CD8-positive, alpha-beta memory T cell (primary cell): ENCODE measurements at regions not wholly inside any gene's neighbourhood (a gene's known extent, or its start where the extent isn't known, plus 50 kb on each side); places are given as distances from the start of the nearest gene placed in this dataset.

Source experiments
- CTCF ChIA-PET: fragments of 350-600 bp; sonication (Branson Sonifier 250); formaldehyde crosslinking; loops from one replicate; lab custom pipeline; 2021; ENCODE audit warnings: antibody characterized with exemption; lab: Charles Lee
- POLR2A ChIA-PET: fragments of 350-600 bp; sonication (Branson Sonifier 250); formaldehyde crosslinking; loops from one replicate; lab custom pipeline; 2021; ENCODE audit warnings: antibody characterized with exemption; lab: Charles Lee
- DNase-seq, 5 donors: peaks; one replicate each; pipeline versions ENCODE4 v3.0.0 to v3.0.0-alpha.2; 2020 to 2022; ENCODE audit warnings: mixed read lengths in 1 of 5
- H3K27ac ChIP-seq: one replicate; pipeline ENCODE4 v1.7.0; 2013; ENCODE audit warnings: low read depth, mild to moderate bottlenecking, low read length, moderate library complexity
- H3K27me3 ChIP-seq: 2 replicates; pipeline ENCODE4 v1.7.0; 2013; ENCODE audit warnings: low read length, mild to moderate bottlenecking; ENCODE audit not compliant: insufficient read depth, poor library complexity, severe bottlenecking
- H3K36me3 ChIP-seq: 2 replicates; pipeline ENCODE4 v1.7.0; 2013; ENCODE audit warnings: mild to moderate bottlenecking, low read length, moderate library complexity; ENCODE audit not compliant: insufficient read depth
- H3K4me1 ChIP-seq: 2 replicates; pipeline ENCODE4 v1.7.0; 2013; ENCODE audit warnings: mild to moderate bottlenecking, low read length, moderate library complexity; ENCODE audit not compliant: insufficient read depth
- H3K4me3 ChIP-seq: 2 replicates; pipeline ENCODE4 v1.7.0; 2013; ENCODE audit warnings: mild to moderate bottlenecking, low read length
- H3K9me3 ChIP-seq: 2 replicates; pipeline ENCODE4 v1.7.0; 2013; ENCODE audit warnings: mild to moderate bottlenecking, low read length
- H3K27ac Mint-ChIP-seq, 8 donors: one replicate each; pipeline ENCODE4 v1.8.0; 2020 to 2021; ENCODE audit warnings: mixed read lengths in 8 of 8, mild to moderate bottlenecking in 6 of 8, inconsistent platforms in 3 of 8, moderate library complexity in 3 of 8
- H3K27me3 Mint-ChIP-seq, 2 donors: one replicate each; pipeline ENCODE4 v1.8.0; 2020 to 2021; ENCODE audit warnings: mixed read lengths in 2 of 2, mild to moderate bottlenecking in 1 of 2, moderate library complexity in 1 of 2
- H3K36me3 Mint-ChIP-seq, 3 donors: one replicate each; pipeline ENCODE4 v1.8.0; 2020 to 2021; ENCODE audit warnings: mixed read lengths in 3 of 3, inconsistent platforms in 1 of 3, mild to moderate bottlenecking in 1 of 3
- H3K4me1 Mint-ChIP-seq, 3 donors: one replicate each; pipeline ENCODE4 v1.8.0; 2020 to 2021; ENCODE audit warnings: mixed read lengths in 3 of 3, inconsistent platforms in 1 of 3, mild to moderate bottlenecking in 1 of 3
- H3K4me3 Mint-ChIP-seq, 7 donors: one replicate each; pipeline ENCODE4 v1.8.0; 2020 to 2021; ENCODE audit warnings: mixed read lengths in 7 of 7, mild to moderate bottlenecking in 6 of 7, moderate library complexity in 4 of 7, inconsistent platforms in 2 of 7
- H3K9me3 Mint-ChIP-seq, 5 donors: one replicate each; pipeline ENCODE4 v1.8.0; 2020 to 2022; ENCODE audit warnings: mixed read lengths in 5 of 5, mild to moderate bottlenecking in 3 of 5, moderate library complexity in 2 of 5, inconsistent platforms in 1 of 5

- CTCF ChIA-PET: interaction anchor here (1.6 to 2.0 kb wide), 4 partner anchors 9 to 20 kb away, joined by 4 to 12 read pairs (median 6); no protein-coding TSS in a partner anchor
- Histone ChIP-seq H3K27ac (no peak overlapping the region), H3K9me3 (no peaks in the 10 kb centered on the region), H3K4me1 (no peaks in the 10 kb centered on the region), H3K27me3 (no peaks in the 10 kb centered on the region), H3K36me3 (no peaks in the 10 kb centered on the region), H3K4me3 (no peak overlapping the region)
- Mint-ChIP-seq H3K27ac (no peak overlapping the region), H3K36me3 (no peaks in the 10 kb centered on the region), H3K4me3 (no peak overlapping the region), H3K9me3 (no peaks in the 10 kb centered on the region), H3K27me3 (peaks cover 2 to 4% of the 10 kb centered on the region in 2 donors), H3K4me1 (peaks cover 0 to 3% (median 3%) of the 10 kb centered on the region in 3 donors)
- POLR2A ChIA-PET: interaction anchor here (0.8 kb wide), 1 partner anchor 16 kb away, joined by 4 read pairs; no protein-coding TSS in a partner anchor
- peak in 1 of 5 donors; percentile 18 for DNase-seq
These were observed 260.1 kb upstream of the OR4E1 start for GRCh38 chr14:21933681-21934080.

- no peaks in the 10 kb centered on the region for H3K27me3 Mint-ChIP-seq
- Histone ChIP-seq H3K27me3 (no peaks in the 10 kb centered on the region), H3K36me3 (no peaks in the 10 kb centered on the region), H3K4me1 (peaks cover 54% of the 10 kb centered on the region), H3K27ac (no peak overlapping the region), H3K9me3 (no peaks in the 10 kb centered on the region), H3K4me3 (peak overlapping the region; percentile 53)
- H3K9me3 Mint-ChIP-seq: no peaks in the 10 kb centered on the region
- peak overlapping the region; percentile 27 to 79 (median 70) for H3K4me3 Mint-ChIP-seq
- peak overlapping the region; percentile 60 to 92 (median 82) for H3K27ac Mint-ChIP-seq
- ChIA-PET CTCF (interaction anchor here (1.0 to 1.5 kb wide), 2 partner anchors 9 to 12 kb away, joined by 4 read pairs; no protein-coding TSS in a partner anchor), POLR2A (interaction anchor here (0.7 kb wide), 1 partner anchor 8 kb away, joined by 3 read pairs; no protein-coding TSS in a partner anchor)
- peak; percentile 31 to 81 (median 67) for DNase-seq
- H3K36me3 Mint-ChIP-seq: no peaks in the 10 kb centered on the region
- peaks cover 45 to 56% (median 46%) of the 10 kb centered on the region in 3 donors for H3K4me1 Mint-ChIP-seq
These were observed 250.9 kb upstream of the OR4E1 start for GRCh38 chr14:21924479-21924878.

DNA sequence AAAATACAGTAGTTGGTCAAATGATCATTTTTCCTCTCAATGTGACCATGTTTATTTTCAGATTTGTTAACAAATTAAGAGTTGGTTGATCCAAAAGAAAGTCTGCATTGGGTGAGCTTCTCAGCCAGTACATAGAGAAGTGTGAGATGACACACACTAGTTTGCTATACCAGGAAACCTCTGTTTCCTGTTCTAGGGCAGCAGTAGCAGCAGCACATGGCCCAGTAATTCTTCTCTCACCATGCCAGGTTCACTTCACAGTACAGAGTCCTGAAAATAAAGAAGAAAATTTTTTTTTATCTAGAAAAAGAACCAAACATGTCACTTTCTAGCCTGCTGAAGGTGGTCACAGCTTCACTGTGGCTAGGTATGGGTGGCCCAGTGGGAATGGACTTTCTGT lies 250.2 kb upstream of the OR4E1 start:
- no peaks in the 10 kb centered on the region for H3K27me3 Mint-ChIP-seq
- Histone ChIP-seq H3K9me3 (no peaks in the 10 kb centered on the region), H3K4me1 (peaks cover 54% of the 10 kb centered on the region), H3K36me3 (no peaks in the 10 kb centered on the region), H3K27ac (no peak overlapping the region), H3K4me3 (peak overlapping the region; percentile 53), H3K27me3 (no peaks in the 10 kb centered on the region)
- no peaks in the 10 kb centered on the region for H3K9me3 Mint-ChIP-seq
- no peaks in the 10 kb centered on the region for H3K36me3 Mint-ChIP-seq
- peak in 3 of 5 donors; percentile 43 to 62 (median 56) for DNase-seq
- H3K27ac Mint-ChIP-seq: peak overlapping the region; percentile 49 to 92 (median 80)
- peak overlapping the region; percentile 15 to 79 (median 70) for H3K4me3 Mint-ChIP-seq
- ChIA-PET POLR2A (interaction anchor here (0.7 kb wide), 1 partner anchor 9 kb away, joined by 3 read pairs; no protein-coding TSS in a partner anchor), CTCF (interaction anchor here (0.8 to 1.9 kb wide), 4 partner anchors 10 to 632 kb away, joined by 3 to 5 read pairs (median 4); no protein-coding TSS in a partner anchor)
- H3K4me1 Mint-ChIP-seq: peaks cover 48 to 58% (median 50%) of the 10 kb centered on the region in 3 donors

- Mint-ChIP-seq H3K27ac (peak overlapping the region in 5 of 8 donors; percentile 7 to 84 (median 57)), H3K4me1 (peaks cover 55 to 76% (median 64%) of the 10 kb centered on the region in 3 donors), H3K27me3 (no peaks in the 10 kb centered on the region), H3K4me3 (no peak overlapping the region), H3K9me3 (no peaks in the 10 kb centered on the region), H3K36me3 (no peaks in the 10 kb centered on the region)
- CTCF ChIA-PET: interaction anchor here (1.1 to 1.6 kb wide), 4 partner anchors 12 to 649 kb away, joined by 3 to 4 read pairs (median 4); no protein-coding TSS in a partner anchor
- no peak overlapping the region for H3K4me3 ChIP-seq
- no peak overlapping the region for H3K27ac ChIP-seq
- no peak for DNase-seq
- H3K27me3 ChIP-seq: no peaks in the 10 kb centered on the region
- POLR2A ChIA-PET: no interaction called here
- peaks cover 54% of the 10 kb centered on the region for H3K4me1 ChIP-seq
- no peaks in the 10 kb centered on the region for H3K9me3 ChIP-seq
- H3K36me3 ChIP-seq: no peaks in the 10 kb centered on the region
These were observed 247.8 kb upstream of the OR4E1 start for GRCh38 chr14:21921453-21921852.

DNA sequence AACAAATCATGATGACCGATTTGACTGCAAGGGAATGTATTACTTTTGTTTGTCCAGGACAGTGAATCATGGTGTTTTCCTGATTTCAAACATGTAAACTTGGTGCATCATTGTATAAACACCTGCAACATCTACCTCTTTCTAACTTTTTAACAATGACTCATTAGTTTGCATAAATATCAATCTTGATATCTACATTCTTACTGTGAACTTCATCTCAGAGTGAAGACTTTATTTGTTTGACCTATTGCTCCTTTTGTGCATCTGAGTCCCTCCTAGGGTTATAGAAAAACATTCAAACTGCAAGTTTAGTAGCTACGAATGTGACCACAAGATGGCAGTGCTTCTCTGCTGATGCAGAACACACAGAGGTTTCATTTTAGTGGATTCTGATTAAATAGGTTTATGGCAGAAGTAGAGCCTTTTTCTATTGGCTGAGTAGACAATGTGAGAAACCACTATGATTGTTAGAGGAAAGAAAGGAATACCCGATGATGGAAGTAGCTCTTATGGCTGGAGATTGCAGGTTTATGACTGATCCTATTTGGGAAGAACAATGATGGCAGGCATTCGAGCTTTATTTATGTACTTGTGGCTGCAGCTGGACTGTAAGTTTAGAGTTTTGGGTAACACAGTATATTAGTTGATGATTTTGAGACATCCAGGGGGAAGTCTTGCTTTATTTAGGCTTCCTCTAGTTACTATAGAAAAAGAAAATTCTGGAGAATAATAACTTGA lies 244.2 kb upstream of the OR4E1 start:
- Histone ChIP-seq H3K4me1 (peaks cover 34% of the 10 kb centered on the region), H3K27ac (no peak overlapping the region), H3K9me3 (no peaks in the 10 kb centered on the region), H3K4me3 (peak overlapping the region; percentile 24), H3K27me3 (no peaks in the 10 kb centered on the region), H3K36me3 (no peaks in the 10 kb centered on the region)
- Mint-ChIP-seq H3K9me3 (no peaks in the 10 kb centered on the region), H3K27me3 (no peaks in the 10 kb centered on the region), H3K36me3 (no peaks in the 10 kb centered on the region), H3K27ac (peak overlapping the region; percentile 42 to 94 (median 80)), H3K4me1 (peaks cover 35 to 59% (median 48%) of the 10 kb centered on the region in 3 donors), H3K4me3 (peak overlapping the region; percentile 68 to 86 (median 81))
- POLR2A ChIA-PET: interaction anchor here (1.0 kb wide), 1 partner anchor 16 kb away, joined by 4 read pairs; no protein-coding TSS in a partner anchor
- CTCF ChIA-PET: interaction anchor here (0.7 to 2.7 kb wide), 13 partner anchors 8 to 652 kb away, joined by 3 to 12 read pairs (median 4); no protein-coding TSS in a partner anchor
- DNase-seq: peak in 4 of 5 donors; percentile 15 to 64 (median 52)

DNA sequence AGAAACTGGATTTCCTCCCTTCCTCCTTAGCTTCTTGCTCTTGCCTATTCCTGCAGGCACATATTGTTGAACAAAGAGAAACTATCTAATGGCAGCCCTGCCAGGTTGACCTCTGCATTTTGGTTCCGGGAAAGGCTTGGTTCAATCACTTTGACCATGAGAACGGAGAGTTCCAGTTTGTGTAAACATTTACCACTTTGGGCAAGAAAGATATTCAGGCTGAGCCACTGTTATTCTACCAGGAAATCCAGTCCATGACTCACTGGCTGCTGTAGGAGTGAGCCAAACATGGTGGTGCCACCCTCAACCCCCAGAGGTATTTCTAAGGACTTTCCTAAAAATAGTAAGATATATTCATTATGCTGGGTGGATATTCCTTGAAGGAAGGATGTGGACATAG lies 242.2 kb upstream of the OR4E1 start:
- no peaks in the 10 kb centered on the region for H3K9me3 ChIP-seq
- no peak overlapping the region for H3K27ac ChIP-seq
- H3K27ac Mint-ChIP-seq: peak overlapping the region in 5 of 8 donors; percentile 21 to 85 (median 47)
- H3K27me3 ChIP-seq: no peaks in the 10 kb centered on the region
- H3K4me1 Mint-ChIP-seq: peaks cover 23 to 44% (median 41%) of the 10 kb centered on the region in 3 donors
- H3K4me3 Mint-ChIP-seq: no peak overlapping the region
- H3K4me3 ChIP-seq: no peak overlapping the region
- H3K27me3 Mint-ChIP-seq: peaks cover 0 to under 1% of the 10 kb centered on the region in 2 donors
- no peaks in the 10 kb centered on the region for H3K36me3 ChIP-seq
- H3K36me3 Mint-ChIP-seq: no peaks in the 10 kb centered on the region
- no peak for DNase-seq
- H3K4me1 ChIP-seq: peaks cover 22% of the 10 kb centered on the region
- POLR2A ChIA-PET: interaction anchor here (0.8 kb wide), 1 partner anchor 640 kb away, joined by 3 read pairs; no protein-coding TSS in a partner anchor
- no peaks in the 10 kb centered on the region for H3K9me3 Mint-ChIP-seq
- CTCF ChIA-PET: interaction anchor here (1.4 kb wide), 1 partner anchor 654 kb away, joined by 3 read pairs; no protein-coding TSS in a partner anchor

GRCh38 chr14:21913759-21914158 lies 240.1 kb upstream of the OR4E1 start:
- Histone ChIP-seq H3K27ac (no peak overlapping the region), H3K4me1 (peaks cover 11% of the 10 kb centered on the region), H3K36me3 (no peaks in the 10 kb centered on the region), H3K4me3 (no peak overlapping the region), H3K9me3 (no peaks in the 10 kb centered on the region), H3K27me3 (no peaks in the 10 kb centered on the region)
- ChIA-PET POLR2A (no interaction called here), CTCF (interaction anchor here (0.6 to 2.2 kb wide), 21 partner anchors 9 to 657 kb away, joined by 3 to 14 read pairs (median 4); no protein-coding TSS in a partner anchor)
- Mint-ChIP-seq H3K4me3 (peak overlapping the region; percentile 4 to 68 (median 56)), H3K4me1 (peaks cover 16 to 35% (median 32%) of the 10 kb centered on the region in 3 donors), H3K27me3 (peaks cover 0 to 2% of the 10 kb centered on the region in 2 donors), H3K36me3 (no peaks in the 10 kb centered on the region), H3K9me3 (no peaks in the 10 kb centered on the region), H3K27ac (peak overlapping the region; percentile 8 to 84 (median 57))
- DNase-seq: peak; percentile 49 to 80 (median 70)
